ACC112 (cell line): ENCODE measurements at regions not wholly inside any gene's neighbourhood (a gene's known extent, or its start where the extent isn't known, plus 50 kb on each side); places are given as distances from the start of the nearest gene placed in this dataset.

ENCODE experiments used
- H2AFZ ChIP-seq: fragments of 200-600 bp; sonication (generic); one replicate; pipeline ENCODE4 v1.6.0; 2017; ENCODE audit warnings: antibody characterized with exemption, low read length; ENCODE audit not compliant: unreplicated experiment
- H3K27ac ChIP-seq: fragments of 200-600 bp; sonication (generic); 2 replicates; pipeline ENCODE4 v1.5.1; 2014; ENCODE audit warnings: low read depth, mild to moderate bottlenecking, antibody characterized with exemption, low read length, moderate library complexity
- H3K27me3 ChIP-seq: fragments of 200-600 bp; sonication (generic); 2 replicates; pipeline ENCODE4 v1.6.1; 2014; ENCODE audit warnings: mild to moderate bottlenecking, antibody characterized with exemption, low read length, moderate library complexity, mixed read lengths; ENCODE audit not compliant: insufficient read depth
- H3K36me3 ChIP-seq: fragments of 200-600 bp; sonication (generic); 2 replicates; pipeline ENCODE4 v1.6.1; 2016; ENCODE audit warnings: mild to moderate bottlenecking, antibody characterized with exemption, low read length, moderate library complexity, mixed read lengths; ENCODE audit not compliant: insufficient read depth
- H3K4me1 ChIP-seq: fragments of 200-600 bp; sonication (generic); one replicate; pipeline ENCODE4 v1.6.1; 2016; ENCODE audit warnings: low read length, mixed read lengths; ENCODE audit not compliant: insufficient read depth, unreplicated experiment, control insufficient read depth
- H3K4me3 ChIP-seq: fragments of 200-600 bp; sonication (generic); 2 replicates; pipeline ENCODE4 v1.5.1; 2014; ENCODE audit warnings: mild to moderate bottlenecking, low read depth, low read length
- H3K79me2 ChIP-seq: fragments of 200-600 bp; sonication (generic); one replicate; pipeline ENCODE4 v1.6.0; 2016; ENCODE audit warnings: low read length; ENCODE audit not compliant: control insufficient read depth, unreplicated experiment, insufficient read depth

GRCh38 chr11:57081356-57081755, 92.6 kb downstream of the OR5AK2 start:
- no peaks in the 10 kb centered on the region for H3K79me2 ChIP-seq
- no peaks in the 10 kb centered on the region for H3K36me3 ChIP-seq
- no peak overlapping the region for H2AFZ ChIP-seq
- H3K27me3 ChIP-seq = peaks cover 10% of the 10 kb centered on the region
- H3K4me3 ChIP-seq = no peak overlapping the region
- H3K27ac ChIP-seq = no peak overlapping the region
- H3K4me1 ChIP-seq = no peaks in the 10 kb centered on the region

DNA sequence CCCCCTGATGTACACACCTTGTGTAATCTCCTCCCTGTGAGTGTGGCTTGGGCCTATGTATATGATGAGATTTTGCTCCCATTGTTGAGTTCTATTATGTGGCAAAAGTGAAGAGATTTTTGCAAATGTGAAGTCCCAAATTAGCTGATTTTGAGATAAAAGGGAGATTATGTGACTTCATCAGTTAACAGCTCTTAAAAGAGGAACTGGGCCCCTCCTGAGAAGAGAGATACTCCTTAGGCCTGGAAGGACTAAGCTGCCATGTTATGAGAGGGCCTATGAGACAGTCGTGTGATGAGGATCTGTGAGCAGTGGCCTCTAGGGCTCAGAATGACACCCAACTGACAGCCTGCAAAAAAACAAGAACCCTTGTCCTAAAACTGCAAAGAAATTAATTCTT, 93.4 kb downstream of the OR5AK2 start:
- H3K27me3 ChIP-seq = peaks cover 10% of the 10 kb centered on the region
- no peak overlapping the region for H2AFZ ChIP-seq
- no peak overlapping the region for H3K27ac ChIP-seq
- no peak overlapping the region for H3K4me3 ChIP-seq
- no peaks in the 10 kb centered on the region for H3K4me1 ChIP-seq
- H3K79me2 ChIP-seq = no peaks in the 10 kb centered on the region
- H3K36me3 ChIP-seq = no peaks in the 10 kb centered on the region

GRCh38 chr11:57083641-57084385, 95.1 kb downstream of the OR5AK2 start:
- no peak overlapping the region for H3K27ac ChIP-seq
- H3K36me3 ChIP-seq = no peaks in the 10 kb centered on the region
- peaks cover 24% of the 10 kb centered on the region for H3K27me3 ChIP-seq
- no peaks in the 10 kb centered on the region for H3K4me1 ChIP-seq
- H3K79me2 ChIP-seq = no peaks in the 10 kb centered on the region
- H2AFZ ChIP-seq = no peak overlapping the region
- no peak overlapping the region for H3K4me3 ChIP-seq

DNA sequence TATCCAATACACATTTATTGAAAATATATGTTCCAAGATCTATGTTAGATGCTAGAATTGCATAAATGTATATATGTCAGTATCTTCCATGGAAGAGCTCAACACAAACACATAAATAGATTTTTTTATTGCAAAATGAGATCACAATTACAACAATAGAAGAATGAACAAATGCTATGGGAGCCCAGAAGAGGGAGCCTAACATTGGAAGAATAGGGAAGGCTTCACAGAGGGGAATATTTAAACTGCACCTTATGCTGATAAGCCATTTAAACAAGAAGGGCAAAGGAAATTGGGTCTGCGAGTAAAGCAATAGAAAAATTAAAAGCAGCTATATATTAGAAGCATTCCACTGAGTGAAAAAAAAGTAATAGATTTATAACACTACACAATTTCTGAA, 96.1 kb upstream of the LRRC55 start:
- H3K27ac ChIP-seq = no peak overlapping the region
- H3K4me3 ChIP-seq = no peak overlapping the region
- no peaks in the 10 kb centered on the region for H3K36me3 ChIP-seq
- H2AFZ ChIP-seq = no peak overlapping the region
- H3K79me2 ChIP-seq = no peaks in the 10 kb centered on the region
- no peaks in the 10 kb centered on the region for H3K4me1 ChIP-seq
- H3K27me3 ChIP-seq = peaks cover 40% of the 10 kb centered on the region

DNA sequence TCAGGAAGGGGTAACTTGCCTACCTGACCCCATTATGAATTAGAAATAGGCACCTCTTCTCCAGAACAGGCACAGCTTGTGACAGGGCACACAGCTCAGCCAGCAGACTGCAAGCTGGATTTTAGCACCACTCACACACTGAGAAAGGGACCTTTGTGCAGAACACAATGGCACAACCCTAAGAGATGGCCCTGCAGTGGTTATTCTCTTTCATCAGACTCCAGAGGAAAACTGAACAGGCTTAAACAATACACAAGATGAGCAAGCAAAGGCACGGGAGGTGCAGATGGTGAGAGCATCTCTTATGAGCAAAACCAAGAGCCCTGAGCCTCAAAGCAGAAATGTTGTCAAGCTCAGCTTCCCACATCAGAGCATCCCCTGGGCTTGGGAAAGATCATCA, 93.8 kb upstream of the LRRC55 start:
- Histone ChIP-seq H3K27ac (no peak overlapping the region), H3K27me3 (peaks cover 57% of the 10 kb centered on the region), H2AFZ (no peak overlapping the region), H3K79me2 (no peaks in the 10 kb centered on the region), H3K4me1 (no peaks in the 10 kb centered on the region), H3K4me3 (no peak overlapping the region), H3K36me3 (no peaks in the 10 kb centered on the region)

DNA sequence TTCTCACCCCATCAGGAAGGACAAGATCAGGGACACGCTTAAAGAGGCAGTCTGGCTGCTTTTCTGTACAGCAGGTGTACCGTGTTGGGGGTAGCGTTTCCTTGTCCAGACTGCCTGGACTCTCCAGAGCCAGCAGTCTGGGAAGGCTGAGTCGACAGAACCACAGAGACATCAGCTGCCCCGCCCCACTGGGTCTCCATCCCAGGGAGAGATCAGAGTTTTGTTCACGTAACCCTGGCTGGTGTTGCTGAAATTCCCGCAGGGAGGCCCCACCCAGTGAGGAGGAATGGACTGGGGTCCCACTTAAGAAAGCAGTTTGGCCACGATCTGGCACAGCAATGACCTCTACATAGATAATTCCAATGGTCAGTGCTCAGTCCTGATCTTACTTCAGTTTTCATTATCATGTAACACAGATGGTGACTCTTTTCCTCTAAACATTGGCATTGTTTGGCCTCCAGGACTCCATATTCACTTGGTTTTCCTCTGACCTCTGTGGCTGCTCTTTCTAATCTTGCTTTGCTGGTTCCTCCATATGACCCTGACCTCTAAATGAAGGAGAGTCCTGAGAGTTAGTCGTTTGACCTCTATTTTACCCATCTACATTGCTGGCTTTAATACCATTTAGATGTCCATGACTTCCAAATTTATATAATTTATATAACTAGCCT, 89.6 kb upstream of the LRRC55 start:
- Histone ChIP-seq H3K4me3 (no peak overlapping the region), H3K27me3 (peaks cover 77% of the 10 kb centered on the region), H2AFZ (no peak overlapping the region), H3K4me1 (no peaks in the 10 kb centered on the region), H3K36me3 (no peaks in the 10 kb centered on the region), H3K27ac (no peak overlapping the region), H3K79me2 (no peaks in the 10 kb centered on the region)

DNA sequence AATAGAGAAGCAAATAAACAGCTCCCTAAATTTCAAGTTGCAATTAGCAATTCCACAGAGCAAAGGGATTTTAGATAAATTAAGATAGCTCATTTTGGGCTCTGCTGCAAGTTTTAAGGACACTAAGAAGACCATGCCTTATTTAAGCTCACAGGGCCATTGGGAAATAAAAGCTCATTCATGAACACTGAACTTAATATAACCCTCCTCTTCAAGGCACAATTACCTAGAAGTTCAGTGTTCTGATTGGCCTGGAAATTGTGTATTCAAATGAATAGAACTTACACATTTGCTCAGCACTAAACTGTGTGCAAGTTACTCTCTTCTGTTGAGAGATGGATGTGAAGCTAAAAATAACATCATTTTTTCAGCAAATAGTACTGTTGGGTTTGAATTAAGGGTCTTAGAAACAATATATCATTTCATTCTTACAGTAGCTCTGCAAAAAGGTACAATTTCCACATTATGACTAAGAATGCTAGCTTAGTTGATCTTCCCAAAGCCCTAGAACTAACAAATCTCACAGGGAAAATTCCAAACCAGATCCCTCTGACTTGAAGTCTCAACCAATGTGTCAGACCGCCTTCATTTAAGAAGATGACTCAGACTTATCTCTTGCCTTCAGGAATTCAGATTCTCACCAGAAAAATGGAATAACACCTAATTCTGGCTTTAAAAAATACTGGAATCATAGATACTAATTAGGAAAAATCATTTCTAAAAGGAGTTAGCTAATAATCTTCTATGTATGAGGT, 87.4 kb upstream of the LRRC55 start:
- no peaks in the 10 kb centered on the region for H3K36me3 ChIP-seq

GRCh38 chr11:57095417-57095816, 86.3 kb upstream of the LRRC55 start:
- Histone ChIP-seq H3K36me3 (no peaks in the 10 kb centered on the region), H3K4me3 (no peak overlapping the region), H3K27ac (no peak overlapping the region), H2AFZ (no peak overlapping the region), H3K79me2 (no peaks in the 10 kb centered on the region), H3K27me3 (peaks cover 68% of the 10 kb centered on the region), H3K4me1 (no peaks in the 10 kb centered on the region)

More for the DNA sequence above, 87.4 kb upstream of the LRRC55 start:
- Histone ChIP-seq H3K27ac (no peak overlapping the region), H3K4me3 (no peak overlapping the region), H3K27me3 (peaks cover 74% of the 10 kb centered on the region), H3K79me2 (no peaks in the 10 kb centered on the region), H3K4me1 (no peaks in the 10 kb centered on the region), H2AFZ (no peak overlapping the region)

DNA sequence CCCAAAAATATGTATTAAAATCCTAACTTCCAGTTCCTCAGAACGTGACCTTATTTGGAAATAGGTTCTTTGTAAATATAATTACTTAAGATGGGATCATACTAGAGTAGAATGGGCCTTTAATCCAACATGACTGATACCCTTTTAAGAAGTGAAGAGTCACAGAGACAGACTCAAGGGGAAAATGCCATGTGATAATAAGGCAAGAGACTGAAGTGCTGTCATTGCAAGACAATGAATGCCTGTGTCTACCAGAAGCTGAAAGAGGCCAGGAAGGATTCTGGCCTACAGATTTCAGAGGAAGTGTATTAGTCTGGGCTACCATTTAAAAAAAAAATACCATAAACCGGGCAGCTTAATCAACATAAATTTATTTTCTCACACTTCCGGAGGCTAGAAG, 85.9 kb upstream of the LRRC55 start:
- no peak overlapping the region for H3K4me3 ChIP-seq
- no peaks in the 10 kb centered on the region for H3K79me2 ChIP-seq
- H3K4me1 ChIP-seq = no peaks in the 10 kb centered on the region
- H3K27me3 ChIP-seq = peaks cover 67% of the 10 kb centered on the region
- no peaks in the 10 kb centered on the region for H3K36me3 ChIP-seq
- H2AFZ ChIP-seq = no peak overlapping the region
- no peak overlapping the region for H3K27ac ChIP-seq

DNA sequence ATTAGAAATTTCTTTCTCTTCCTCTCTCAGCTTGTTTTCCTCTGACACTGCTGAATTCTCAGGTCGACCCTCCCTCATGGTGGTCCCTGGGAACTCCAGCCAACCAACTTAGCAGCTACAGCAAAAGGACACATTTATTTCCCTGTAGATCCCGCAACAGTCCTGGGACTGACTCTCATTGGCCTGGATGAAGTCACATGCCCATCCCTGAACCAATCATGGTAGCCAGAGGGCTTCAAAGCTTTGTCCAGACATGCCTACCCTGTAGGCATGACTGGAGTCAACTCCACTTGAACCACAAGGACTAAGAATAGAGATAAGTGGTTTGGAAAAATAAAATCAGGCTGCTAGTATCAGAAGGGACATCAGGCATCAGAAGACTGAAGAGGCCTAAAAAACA, 84.6 kb upstream of the LRRC55 start:
- peaks cover 66% of the 10 kb centered on the region for H3K27me3 ChIP-seq
- no peaks in the 10 kb centered on the region for H3K4me1 ChIP-seq
- no peak overlapping the region for H3K4me3 ChIP-seq
- H2AFZ ChIP-seq = no peak overlapping the region
- no peak overlapping the region for H3K27ac ChIP-seq
- no peaks in the 10 kb centered on the region for H3K36me3 ChIP-seq
- H3K79me2 ChIP-seq = no peaks in the 10 kb centered on the region
